DOHH2 (cell line): ENCODE measurements at regions not wholly inside any gene's neighbourhood (a gene's known extent, or its start where the extent isn't known, plus 50 kb on each side); places are given as distances from the start of the nearest gene placed in this dataset.

Source experiments
- EZH2phosphoT487 ChIP-seq: fragments of 200-600 bp; sonication (generic); IDR thresholded peaks from 2 replicates; pipeline ENCODE4 v1.6.1; 2017; ENCODE audit warnings: borderline replicate concordance, mild to moderate bottlenecking, antibody characterized with exemption, low read length, moderate library complexity, mixed read lengths
- TF ChIP-seq, protein P1 (sequence below): fragments of 200-600 bp; sonication (generic); IDR thresholded peaks from one replicate; pipeline ENCODE4 v1.5.1; 2014; ENCODE audit warnings: antibody characterized with exemption, mild to moderate bottlenecking, low read depth, low read length; ENCODE audit not compliant: poor library complexity, severe bottlenecking

GRCh38 chr11:134612140-134613030 lies 200.3 kb upstream of the B3GAT1 start:
- TF ChIP-seq, protein P1, sequence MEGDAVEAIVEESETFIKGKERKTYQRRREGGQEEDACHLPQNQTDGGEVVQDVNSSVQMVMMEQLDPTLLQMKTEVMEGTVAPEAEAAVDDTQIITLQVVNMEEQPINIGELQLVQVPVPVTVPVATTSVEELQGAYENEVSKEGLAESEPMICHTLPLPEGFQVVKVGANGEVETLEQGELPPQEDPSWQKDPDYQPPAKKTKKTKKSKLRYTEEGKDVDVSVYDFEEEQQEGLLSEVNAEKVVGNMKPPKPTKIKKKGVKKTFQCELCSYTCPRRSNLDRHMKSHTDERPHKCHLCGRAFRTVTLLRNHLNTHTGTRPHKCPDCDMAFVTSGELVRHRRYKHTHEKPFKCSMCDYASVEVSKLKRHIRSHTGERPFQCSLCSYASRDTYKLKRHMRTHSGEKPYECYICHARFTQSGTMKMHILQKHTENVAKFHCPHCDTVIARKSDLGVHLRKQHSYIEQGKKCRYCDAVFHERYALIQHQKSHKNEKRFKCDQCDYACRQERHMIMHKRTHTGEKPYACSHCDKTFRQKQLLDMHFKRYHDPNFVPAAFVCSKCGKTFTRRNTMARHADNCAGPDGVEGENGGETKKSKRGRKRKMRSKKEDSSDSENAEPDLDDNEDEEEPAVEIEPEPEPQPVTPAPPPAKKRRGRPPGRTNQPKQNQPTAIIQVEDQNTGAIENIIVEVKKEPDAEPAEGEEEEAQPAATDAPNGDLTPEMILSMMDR: no peak
- no peak for TF ChIP-seq EZH2phosphoT487
